Activated naive CD4-positive, alpha-beta T cell treated with anti-CD3 and anti-CD28 coated beads, Interleukin-2, amount 50 U/mL, for 72 hours (primary cell): ENCODE measurements at regions not wholly inside any gene's neighbourhood (a gene's known extent, or its start where the extent isn't known, plus 50 kb on each side); places are given as distances from the start of the nearest gene placed in this dataset.

Experiments used
- ATAC-seq, 2 donors: fragments of 150-1000 bp; cut with Tn5 transposase; 2 replicates each; pipeline ENCODE4 v1.10.0; 2021; ENCODE audit warnings: mild to moderate bottlenecking in 2 of 2, moderate library complexity in 2 of 2
- DNase-seq, 2 donors: peaks; one replicate each; pipeline ENCODE4 v3.0.0; 2021 to 2022; ENCODE audit warnings: low spot score in 2 of 2
- H3K27ac Mint-ChIP-seq, 2 donors: one replicate each; pipeline ENCODE4 v1.8.0; 2022; ENCODE audit warnings: mild to moderate bottlenecking in 2 of 2, mixed read lengths in 2 of 2
- H3K36me3 Mint-ChIP-seq, 2 donors: one replicate each; pipeline ENCODE4 v1.8.0; 2022; ENCODE audit warnings: mixed read lengths in 2 of 2
- H3K9me3 Mint-ChIP-seq, 2 donors: one replicate each; pipeline ENCODE4 v1.8.0; 2022; ENCODE audit warnings: mixed read lengths in 2 of 2

DNA sequence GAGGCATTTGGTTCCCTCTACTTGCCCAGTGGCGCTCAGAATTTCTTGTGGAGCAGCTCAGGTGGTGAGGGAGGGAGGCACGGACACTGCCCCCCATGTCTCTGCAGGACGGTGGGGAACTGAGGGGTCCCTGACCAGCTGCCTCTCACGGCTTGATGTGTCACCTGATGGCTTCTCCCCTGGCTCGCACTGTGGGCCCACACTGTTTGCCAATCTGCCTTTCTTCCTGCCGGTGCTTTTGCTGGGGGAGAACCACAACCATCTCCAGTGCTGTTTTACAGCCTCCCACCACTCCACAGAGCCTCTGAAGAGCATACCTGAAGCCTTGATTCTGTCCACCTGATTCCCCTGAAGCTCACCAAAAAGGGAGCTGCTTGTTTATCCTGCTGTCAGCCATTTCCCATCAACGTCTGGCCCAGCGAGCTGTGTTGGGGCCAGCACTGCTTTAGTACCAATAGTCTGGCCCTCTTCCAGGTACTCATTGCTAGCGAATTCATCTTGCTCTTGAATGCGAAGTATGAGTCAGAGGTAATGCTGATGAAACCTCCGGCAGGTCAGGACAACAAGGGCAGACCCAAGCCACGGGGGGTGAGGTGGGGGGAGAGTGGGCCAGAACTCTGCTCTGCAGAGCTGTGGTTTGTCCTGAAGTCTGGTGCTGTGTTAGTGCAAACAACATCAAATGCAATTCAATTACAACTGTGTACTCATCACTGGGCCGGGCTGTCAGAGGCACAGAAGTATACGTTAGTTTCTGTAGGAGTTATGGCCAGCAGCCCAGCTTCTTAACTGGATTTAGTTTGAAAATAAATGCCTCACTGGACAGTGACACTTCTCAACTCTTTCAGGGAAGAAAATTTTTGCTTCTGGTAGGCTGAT, 208.3 kb upstream of the JADE1 start:
- Mint-ChIP-seq H3K9me3 (peaks cover 6% of the 10 kb centered on the region in 2 donors), H3K27ac (no peak overlapping the region), H3K36me3 (peaks cover 0 to 4% of the 10 kb centered on the region in 2 donors)
- no peak for DNase-seq
- no peak for ATAC-seq

DNA sequence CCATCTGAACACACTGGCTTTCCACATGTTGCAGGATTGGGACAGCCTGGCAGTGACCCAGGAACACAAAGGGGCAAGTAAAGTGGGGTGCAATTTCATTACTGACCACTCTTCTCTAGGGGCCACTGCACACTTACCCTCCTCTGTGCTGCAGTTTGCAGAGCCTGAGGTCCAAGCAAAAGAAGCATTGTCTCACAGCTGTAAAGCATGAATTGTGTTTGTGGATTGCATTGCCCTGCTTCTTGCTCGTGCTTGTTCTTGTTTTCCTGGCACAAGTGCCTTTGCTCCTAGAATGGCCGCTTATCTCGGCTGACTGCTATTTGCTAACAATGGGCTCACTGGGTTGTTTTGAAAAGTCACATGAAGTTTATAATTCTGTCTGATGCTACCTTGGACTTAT, 209.1 kb upstream of the JADE1 start:
- peaks cover 7 to 11% of the 10 kb centered on the region in 2 donors for H3K9me3 Mint-ChIP-seq
- ATAC-seq (no peak), DNase-seq (no peak)
- H3K36me3 Mint-ChIP-seq = peaks cover 0 to 9% of the 10 kb centered on the region in 2 donors
- no peak overlapping the region for H3K27ac Mint-ChIP-seq

DNA sequence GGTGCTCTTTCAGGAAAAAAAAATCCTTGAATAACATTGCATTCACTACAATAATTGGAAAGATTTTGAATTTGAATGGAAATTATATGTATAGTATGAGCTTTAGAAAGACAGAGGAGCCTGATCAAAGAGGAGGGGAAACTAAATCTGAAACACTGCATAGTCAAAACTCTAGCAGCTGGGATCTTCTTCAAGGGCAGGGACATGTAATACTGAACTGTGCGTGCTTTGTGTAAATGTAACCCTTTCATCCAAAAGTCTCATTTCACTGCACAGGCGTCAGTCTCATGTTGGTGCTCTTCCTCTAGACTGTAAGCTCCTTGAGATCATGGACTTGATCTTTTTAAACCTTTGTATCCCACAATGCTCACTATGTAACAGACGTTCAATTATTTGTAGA, 212.0 kb upstream of the JADE1 start:
- H3K9me3 Mint-ChIP-seq = peaks cover 17 to 22% of the 10 kb centered on the region in 2 donors
- peak in 1 of 2 donors; percentile 83 for ATAC-seq
- no peak for DNase-seq

DNA sequence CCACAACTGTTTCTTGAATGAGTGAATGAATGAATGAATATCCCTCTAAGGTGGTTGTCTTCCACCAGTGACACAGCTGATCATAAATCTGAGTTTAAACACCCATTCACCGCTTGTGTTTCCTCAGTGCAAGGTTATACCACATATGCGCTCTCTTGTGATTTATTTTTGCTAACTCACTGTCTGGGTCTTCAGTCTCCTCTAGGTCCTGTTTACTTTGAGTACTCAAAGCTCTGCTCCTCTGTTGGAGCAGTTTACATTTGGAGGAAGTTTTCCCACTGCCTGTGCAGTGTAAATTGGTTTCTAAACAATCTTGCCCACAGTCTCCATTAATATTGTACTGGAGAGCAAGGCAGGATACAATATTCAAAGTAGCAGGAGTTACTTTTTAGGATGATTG, 212.6 kb upstream of the JADE1 start:
- H3K9me3 Mint-ChIP-seq = peaks cover 17 to 22% of the 10 kb centered on the region in 2 donors
- peaks cover 0 to 20% of the 10 kb centered on the region in 2 donors for H3K36me3 Mint-ChIP-seq
- H3K27ac Mint-ChIP-seq = no peak overlapping the region
- DNase-seq (no peak), ATAC-seq (no peak)

More for the DNA sequence above, 212.0 kb upstream of the JADE1 start:
- Mint-ChIP-seq H3K27ac (no peak overlapping the region), H3K36me3 (peaks cover 0 to 20% of the 10 kb centered on the region in 2 donors)

DNA sequence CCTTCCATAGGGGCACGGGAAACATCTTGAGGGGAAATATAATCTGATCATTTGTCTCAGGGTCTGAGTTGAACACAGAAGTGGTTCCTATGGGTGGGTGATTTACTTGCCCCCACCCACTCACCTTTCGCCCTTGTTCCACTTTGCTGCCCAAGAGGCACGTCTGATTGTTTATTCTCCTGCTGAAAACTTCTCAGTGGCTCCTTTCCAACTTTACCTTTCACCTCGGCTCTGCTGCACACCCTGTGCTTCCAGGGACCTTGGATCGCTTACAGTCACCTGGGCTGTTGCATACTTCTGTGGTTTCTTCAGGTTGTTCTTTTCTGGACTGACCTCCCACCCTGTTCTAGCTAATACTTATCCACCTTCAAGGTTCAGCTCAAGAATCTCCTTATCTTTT, 213.4 kb upstream of the JADE1 start:
- Mint-ChIP-seq H3K27ac (no peak overlapping the region), H3K9me3 (peaks cover 17 to 22% of the 10 kb centered on the region in 2 donors), H3K36me3 (peaks cover 0 to 20% of the 10 kb centered on the region in 2 donors)
- ATAC-seq = no peak
- no peak for DNase-seq

DNA sequence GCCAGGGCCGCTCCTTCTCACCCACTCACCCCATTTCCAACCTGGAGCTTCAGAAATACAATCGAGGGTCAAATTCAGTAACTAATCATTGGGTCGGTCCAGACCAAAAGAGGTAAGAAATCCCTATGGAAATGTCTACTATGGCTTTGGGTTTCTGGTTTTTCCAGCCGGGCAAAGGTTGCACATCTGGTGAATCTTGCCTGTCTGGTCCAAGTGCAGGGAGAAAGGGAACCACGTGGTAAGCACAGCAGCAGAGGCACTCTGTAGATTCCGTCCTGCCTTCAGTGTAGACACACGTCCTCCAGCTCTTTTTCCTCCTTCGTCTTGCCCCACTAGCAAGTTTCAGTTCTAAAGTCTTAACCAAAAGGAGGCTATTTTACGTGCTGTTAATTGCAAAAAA, 218.0 kb upstream of the JADE1 start:
- peaks cover 13 to 19% of the 10 kb centered on the region in 2 donors for H3K9me3 Mint-ChIP-seq
- DNase-seq (no peak), ATAC-seq (no peak)
- no peak overlapping the region for H3K27ac Mint-ChIP-seq
- H3K36me3 Mint-ChIP-seq = peaks cover 0 to 16% of the 10 kb centered on the region in 2 donors

DNA sequence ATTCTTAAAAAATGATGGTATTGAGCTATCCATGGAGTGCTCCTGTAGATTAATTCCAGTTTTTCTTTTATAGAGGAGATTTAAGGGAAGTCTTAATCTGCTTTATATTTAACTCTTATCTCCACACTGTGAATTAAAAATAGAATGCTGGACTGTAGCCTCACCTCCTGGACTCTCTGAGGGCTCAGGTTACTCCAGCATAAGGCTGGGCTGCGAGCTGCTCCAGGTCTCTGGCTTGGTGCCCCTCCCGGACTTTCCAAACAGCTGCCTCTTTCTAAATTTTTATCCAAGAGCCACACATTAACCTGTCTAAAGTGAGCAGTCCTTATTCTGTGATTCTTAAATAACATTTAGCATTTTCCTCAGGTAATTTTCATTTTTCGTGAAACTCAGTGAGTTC, 218.7 kb upstream of the JADE1 start:
- Mint-ChIP-seq H3K27ac (no peak overlapping the region), H3K9me3 (peaks cover 10 to 13% of the 10 kb centered on the region in 2 donors), H3K36me3 (peaks cover 0 to 12% of the 10 kb centered on the region in 2 donors)
- DNase-seq (no peak), ATAC-seq (no peak)

DNA sequence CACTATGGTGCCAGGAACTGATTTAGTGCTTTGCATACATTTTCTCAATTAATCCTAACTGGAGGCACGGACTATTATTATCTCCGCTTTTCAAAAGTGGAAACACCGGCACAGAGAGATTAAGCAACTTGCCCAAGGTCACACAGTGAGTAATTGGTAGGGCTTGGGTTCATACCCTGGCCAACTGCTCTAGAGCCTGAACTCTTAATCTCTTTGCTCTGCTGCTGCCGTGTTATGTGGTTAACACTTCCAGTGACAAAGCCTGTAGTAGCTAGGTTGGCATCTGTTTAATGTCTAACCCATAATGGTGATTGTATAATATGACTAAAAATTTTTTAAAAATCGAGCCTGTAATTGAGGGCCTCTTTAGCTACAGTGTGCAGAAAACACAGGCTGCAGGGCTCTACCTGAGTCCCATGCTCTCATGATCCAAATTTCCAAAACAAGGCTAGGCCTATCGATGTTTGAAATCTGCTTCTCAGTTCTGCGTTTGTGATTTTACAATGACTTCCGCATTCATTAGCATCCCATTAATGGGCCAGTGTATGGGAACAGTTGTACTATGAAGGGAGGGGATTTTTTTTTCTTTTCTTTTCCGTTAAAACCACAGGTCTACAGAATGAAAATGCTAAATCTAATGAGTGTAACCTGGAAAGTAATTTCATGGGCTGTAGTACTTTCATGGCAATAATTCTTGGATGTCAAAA, 219.3 kb upstream of the JADE1 start:
- DNase-seq (no peak), ATAC-seq (no peak)
- Mint-ChIP-seq H3K36me3 (peaks cover 0 to 11% of the 10 kb centered on the region in 2 donors), H3K27ac (no peak overlapping the region), H3K9me3 (peaks cover 10 to 11% of the 10 kb centered on the region in 2 donors)

DNA sequence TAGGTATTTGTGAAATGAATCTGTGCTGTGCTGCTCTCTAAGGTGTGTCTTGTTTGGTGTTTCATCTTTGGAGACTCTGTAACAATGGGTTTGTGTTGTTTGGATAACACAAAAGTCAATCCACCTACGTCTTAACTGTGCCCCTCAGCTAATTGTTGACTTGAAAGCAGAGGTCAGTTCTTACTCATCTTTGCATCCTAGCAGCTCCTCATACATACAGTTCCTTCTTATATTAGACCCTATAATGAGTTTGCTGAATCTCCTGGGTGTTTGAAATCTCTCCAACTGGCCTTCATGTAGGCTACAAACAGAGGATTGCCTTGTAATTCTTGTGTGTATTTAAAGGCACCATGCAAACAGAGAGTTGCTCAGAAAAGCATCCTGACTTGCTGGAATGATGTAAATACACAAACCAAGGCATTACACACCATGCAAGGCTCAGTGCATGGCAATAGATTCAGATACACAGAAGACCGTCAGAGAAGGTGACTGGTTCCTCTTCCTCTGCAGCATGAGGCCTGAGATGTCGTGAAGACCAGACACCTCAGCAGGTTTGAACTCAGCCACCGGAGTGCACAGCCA, 220.0 kb upstream of the JADE1 start:
- DNase-seq = no peak
- Mint-ChIP-seq H3K27ac (no peak overlapping the region), H3K36me3 (peaks cover 0 to 7% of the 10 kb centered on the region in 2 donors), H3K9me3 (peaks cover 6 to 7% of the 10 kb centered on the region in 2 donors)
- ATAC-seq = no peak

DNA sequence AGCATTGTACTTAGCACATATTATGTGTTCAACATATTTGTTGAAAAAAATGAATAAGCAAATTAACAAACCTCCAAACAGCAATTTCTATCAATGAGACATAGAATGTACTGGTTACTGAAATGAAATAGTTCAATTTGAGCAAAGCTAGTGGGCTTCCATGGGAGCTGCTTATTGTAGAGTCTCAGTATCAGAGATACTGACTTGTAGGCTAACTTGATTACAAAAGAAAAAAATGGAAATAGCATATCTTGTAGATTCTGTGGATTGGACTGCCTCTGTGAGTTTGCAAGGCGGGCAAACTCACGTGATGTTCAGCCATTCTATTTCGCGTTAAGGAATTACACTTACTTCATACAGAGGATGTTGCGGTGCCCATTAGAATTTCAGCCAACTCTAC, 222.1 kb upstream of the JADE1 start:
- DNase-seq = no peak
- H3K9me3 Mint-ChIP-seq = no peaks in the 10 kb centered on the region
- H3K36me3 Mint-ChIP-seq = no peaks in the 10 kb centered on the region

DNA sequence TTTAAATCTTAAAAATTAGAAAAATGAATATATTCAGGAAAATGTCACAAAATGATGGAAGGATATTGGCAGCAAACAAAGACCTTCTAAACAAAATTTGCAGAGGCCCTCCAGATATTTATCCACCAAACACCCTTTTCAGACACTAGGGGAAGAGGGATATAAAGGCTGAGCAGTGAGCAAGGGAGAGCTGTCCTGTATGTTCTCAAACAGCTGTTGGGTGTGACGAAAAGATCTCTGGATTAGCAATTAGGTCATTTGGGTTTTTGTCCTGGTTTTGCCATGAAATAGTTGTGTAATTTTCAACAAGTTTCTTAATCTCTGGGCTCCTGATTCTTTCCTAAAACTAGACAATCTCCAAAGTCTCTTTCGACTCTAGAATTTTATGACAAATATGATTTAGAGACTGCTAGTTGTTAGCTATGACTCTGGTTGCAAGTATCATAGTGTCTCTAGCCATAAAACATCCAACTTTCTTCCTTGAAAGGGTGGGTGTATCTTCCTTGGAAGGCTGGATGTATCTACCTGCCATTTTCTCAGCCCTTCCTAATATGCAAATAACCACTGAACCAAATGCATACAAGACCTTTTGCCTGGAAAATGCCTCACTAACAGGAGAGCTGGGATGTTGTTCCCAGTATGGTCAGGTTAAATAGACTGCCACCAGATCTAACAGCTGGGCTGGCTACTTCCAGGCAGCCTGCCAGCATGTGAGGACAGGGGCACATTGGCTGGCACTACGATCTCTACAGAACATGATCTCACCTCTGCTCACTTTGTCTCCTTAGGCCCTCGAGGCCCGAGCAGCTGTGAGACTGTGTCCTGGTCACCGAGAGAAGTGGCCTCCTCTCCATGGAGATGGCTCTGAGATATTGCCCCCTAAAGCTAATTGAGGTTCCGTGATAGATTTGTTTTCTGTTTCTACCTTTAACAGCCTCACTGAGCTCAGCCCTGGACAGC, 225.5 kb upstream of the JADE1 start:
- Mint-ChIP-seq H3K27ac (no peak overlapping the region), H3K36me3 (no peaks in the 10 kb centered on the region), H3K9me3 (no peaks in the 10 kb centered on the region)
- ATAC-seq (no peak), DNase-seq (no peak)

More for the DNA sequence above, 222.1 kb upstream of the JADE1 start:
- no peak for ATAC-seq
- H3K27ac Mint-ChIP-seq = no peak overlapping the region

DNA sequence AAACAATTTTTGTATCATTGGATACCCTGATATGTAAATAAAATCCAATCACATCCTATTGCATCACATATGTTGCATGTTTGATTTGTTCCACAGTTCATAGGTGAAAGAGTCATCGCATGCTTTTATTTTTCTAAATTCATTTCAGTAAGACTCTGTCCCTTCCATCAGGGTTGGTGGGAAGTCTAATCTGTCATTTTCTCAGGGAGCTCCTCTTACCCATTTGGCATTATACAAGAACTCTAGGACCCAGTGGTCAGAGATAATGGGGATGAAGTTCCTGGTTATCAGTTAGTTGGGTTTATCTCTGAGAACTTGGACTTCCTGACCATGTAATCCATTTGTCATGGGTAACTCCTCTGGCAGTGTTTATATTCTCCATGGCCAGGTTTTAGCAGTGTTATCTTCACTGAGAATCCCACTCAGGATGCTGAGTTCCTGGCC, 227.1 kb upstream of the JADE1 start:
- ATAC-seq (no peak), DNase-seq (no peak)
- Mint-ChIP-seq H3K36me3 (no peaks in the 10 kb centered on the region), H3K27ac (no peak overlapping the region), H3K9me3 (no peaks in the 10 kb centered on the region)

DNA sequence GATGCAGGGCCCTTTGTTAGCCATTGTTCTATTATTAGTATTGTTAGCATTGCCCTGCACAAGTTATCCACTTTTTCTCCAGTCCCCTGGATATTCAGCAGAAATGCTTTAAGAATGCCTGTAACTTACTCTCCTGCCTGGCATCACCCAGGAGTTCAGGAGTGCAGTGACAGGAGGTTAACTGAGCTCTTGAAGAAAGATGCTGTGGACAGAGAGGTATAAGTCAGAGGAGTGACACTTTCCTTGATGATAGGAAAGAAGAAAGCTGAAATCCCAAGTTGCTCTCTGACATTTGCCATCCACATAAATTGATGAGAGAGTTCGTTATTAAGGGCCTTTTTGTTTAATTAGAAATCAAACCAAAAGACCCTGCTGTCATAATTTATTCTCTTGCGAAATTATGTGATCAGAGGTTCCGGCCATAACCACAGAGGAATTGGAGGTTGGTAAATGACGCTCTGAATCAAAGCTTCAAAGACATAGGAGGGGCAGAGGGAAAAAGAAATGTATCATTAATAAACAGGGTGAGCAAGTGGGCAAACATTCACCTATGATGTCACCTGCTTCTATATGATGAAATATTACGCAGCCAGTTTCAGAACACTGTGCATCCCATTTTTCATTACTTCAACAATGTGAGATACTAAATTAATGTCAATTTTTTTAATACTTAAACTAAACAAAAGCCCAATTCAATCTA, 230.2 kb upstream of the JADE1 start:
- no peak for ATAC-seq
- DNase-seq = no peak

DNA sequence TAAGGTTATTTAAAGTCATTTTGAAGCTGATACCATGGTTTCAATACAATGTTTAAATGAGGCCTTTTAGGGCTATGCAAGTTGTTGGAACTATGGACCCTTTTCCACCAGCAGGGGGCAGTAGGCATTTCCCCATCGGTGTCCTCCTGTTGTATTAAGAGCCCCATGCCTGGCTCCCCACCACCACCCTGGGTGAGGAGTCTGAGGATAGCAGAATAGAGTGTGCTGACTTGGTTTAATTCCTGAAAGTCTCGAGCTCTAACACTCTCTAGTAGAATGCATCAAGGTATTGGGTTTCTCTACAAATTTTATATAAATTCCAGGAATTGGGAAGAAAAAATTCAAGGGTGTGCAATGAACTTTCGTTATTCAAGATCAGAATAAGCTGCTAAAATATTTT, 234.8 kb upstream of the JADE1 start:
- no peaks in the 10 kb centered on the region for H3K9me3 Mint-ChIP-seq
- H3K36me3 Mint-ChIP-seq = no peaks in the 10 kb centered on the region
- no peak overlapping the region for H3K27ac Mint-ChIP-seq
- DNase-seq = peak in 1 of 2 donors; percentile 76
- ATAC-seq = peak; percentile 80 to 86

More for the DNA sequence above, 230.2 kb upstream of the JADE1 start:
- H3K36me3 Mint-ChIP-seq = no peaks in the 10 kb centered on the region
- no peaks in the 10 kb centered on the region for H3K9me3 Mint-ChIP-seq
- no peak overlapping the region for H3K27ac Mint-ChIP-seq

DNA sequence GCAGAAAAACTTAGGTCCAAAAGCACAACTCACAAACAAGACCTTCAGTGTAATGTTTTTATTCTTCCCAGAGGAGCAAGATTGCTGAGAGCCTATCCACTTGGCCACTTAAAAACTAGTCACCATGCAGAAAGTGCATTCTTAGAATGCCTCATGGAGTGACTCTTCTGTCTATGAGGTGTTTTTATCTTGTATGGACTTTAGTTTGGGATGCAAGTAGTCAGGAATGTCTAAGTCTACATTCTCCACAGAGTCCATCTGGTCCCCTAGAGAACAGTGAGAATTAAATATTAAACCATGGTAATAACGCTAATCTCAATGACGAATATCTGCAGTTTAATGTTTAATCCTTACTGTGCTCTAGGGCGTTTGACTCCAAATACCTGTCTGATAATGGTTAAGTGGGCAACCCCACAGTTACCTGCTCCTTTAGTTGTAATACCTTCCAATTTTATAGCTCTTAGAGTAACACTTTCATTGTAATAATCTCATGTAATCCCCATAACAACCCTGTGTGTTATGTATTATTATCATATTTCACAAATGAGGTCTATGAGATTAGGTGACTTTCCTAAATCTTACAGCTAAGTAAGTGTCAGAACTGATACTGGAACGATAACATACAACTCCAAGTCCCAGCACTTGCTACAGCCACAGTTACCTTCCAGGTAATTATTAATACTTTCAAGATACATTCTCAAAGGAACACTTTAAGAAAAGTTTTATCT, 235.6 kb upstream of the JADE1 start:
- no peaks in the 10 kb centered on the region for H3K9me3 Mint-ChIP-seq
- no peak for ATAC-seq
- no peak for DNase-seq
- no peaks in the 10 kb centered on the region for H3K36me3 Mint-ChIP-seq
- no peak overlapping the region for H3K27ac Mint-ChIP-seq
